K562 (cell line): ENCODE measurements at regions not wholly inside any gene's neighbourhood (a gene's known extent, or its start where the extent isn't known, plus 50 kb on each side); places are given as distances from the start of the nearest gene placed in this dataset.

Experiments used
- ATAC-seq: fragments of 200-7000 bp; cut with Tn5 transposase; 3 replicates; pipeline ENCODE4 v1.9.1; 2020; ENCODE audit warnings: moderate library complexity
- BruUV-seq: library from RNA; stranded (reverse); fragments of 400-500 nt; replicated peaks from 2 replicates; lab custom pipeline; 2021; lab: Mats Ljungman, UMichigan
- CTCF ChIA-PET: fragments of 300-600 bp; formaldehyde crosslinking; extraction: SDS; loops from one replicate; lab custom pipeline; 2021; ENCODE audit warnings: low intra/inter-chr PET ratio; lab: Yijun Ruan, JAX
- POLR2A ChIA-PET: fragments of 300-600, 350-650 bp; sonication (Branson Sonifier 250); formaldehyde crosslinking; extraction: SDS; loops from one replicate; lab custom pipeline; 2021; ENCODE audit warnings: antibody characterized with exemption, inconsistent platforms; lab: Yijun Ruan, JAX
- DNase-seq, 4 experiments: peaks; one replicate each; pipeline versions ENCODE4 v3.0.0 to v3.0.0-alpha.2; 2011 to 2018; ENCODE audit warnings: low spot score in 3 of 4, mixed read lengths in 3 of 4; ENCODE audit errors: extremely low read depth in 1 of 4
- FAIRE-seq: peaks from 2 replicates; lab custom pipeline; 2011; peaks lifted over from hg19 to GRCh38; lab: Jason Lieb, UNC
- H2AFZ ChIP-seq: 2 replicates; pipeline ENCODE4 v1.6.0; 2011; ENCODE audit warnings: low read depth, low read length, control low read depth, inconsistent platforms
- H3K27ac ChIP-seq: fragments of 200-600 bp; 3 replicates; pipeline ENCODE4 v1.8.0; 2011; ENCODE audit warnings: low read depth, mild to moderate bottlenecking, control low read depth, inconsistent platforms, low read length, moderate library complexity, mixed read lengths; ENCODE audit errors: extremely low read depth
- H3K27me3 ChIP-seq, 2 experiments: fragments of 300-600 bp in 1 of 2; 2 replicates in 1 of 2; 3 replicates in 1 of 2; pipeline versions ENCODE4 v1.6.0 to v1.8.0; 2011; ENCODE audit warnings: inconsistent platforms in 2 of 2, low read length in 2 of 2, mild to moderate bottlenecking in 1 of 2, mixed read lengths in 1 of 2, moderate library complexity in 1 of 2; ENCODE audit not compliant: control insufficient read depth in 2 of 2, insufficient read depth in 2 of 2
- H3K36me3 ChIP-seq: fragments of 300-600 bp; 3 replicates; pipeline ENCODE4 v1.8.0; 2011; ENCODE audit warnings: mild to moderate bottlenecking, low read length, inconsistent platforms; ENCODE audit not compliant: control insufficient read depth, insufficient read depth
- H3K4me1 ChIP-seq, 2 experiments: fragments of 200-600 bp in 1 of 2; replicated peaks in 1 of 2; 2 replicates in 1 of 2; 3 replicates in 1 of 2; pipeline versions ENCODE4 v1.5.1 to v1.8.0; 2011; ENCODE audit warnings: inconsistent platforms in 2 of 2, low read length in 2 of 2, mild to moderate bottlenecking in 1 of 2, mixed read lengths in 1 of 2, moderate library complexity in 1 of 2; ENCODE audit not compliant: control insufficient read depth in 2 of 2, insufficient read depth in 2 of 2
- H3K4me2 ChIP-seq: 2 replicates; pipeline ENCODE4 v1.6.1; 2011; ENCODE audit warnings: low read length, control low read depth, inconsistent platforms, mixed read lengths; ENCODE audit not compliant: insufficient read depth
- H3K4me3 ChIP-seq: fragments of 200-600 bp; sonication (generic), shearing (Covaris generic); 2 replicates; pipeline ENCODE4 v1.5.1; 2016; ENCODE audit warnings: control low read depth, inconsistent platforms
- H3K79me2 ChIP-seq: fragments of 200-600 bp; 3 replicates; pipeline ENCODE4 v1.8.0; 2011; ENCODE audit warnings: low read length, inconsistent platforms; ENCODE audit not compliant: control insufficient read depth, insufficient read depth
- H3K9ac ChIP-seq, 2 experiments: 2 replicates each; pipeline versions ENCODE4 v1.6.0 to v1.6.1; 2011; ENCODE audit warnings: low read depth in 2 of 2, low read length in 2 of 2, control low read depth in 1 of 2, inconsistent platforms in 1 of 2, mild to moderate bottlenecking in 1 of 2, mixed read lengths in 1 of 2; ENCODE audit not compliant: insufficient read depth in 1 of 2
- H3K9me1 ChIP-seq: one replicate; pipeline ENCODE4 v1.6.0; 2011; ENCODE audit warnings: inconsistent platforms, mild to moderate bottlenecking, low read length, moderate library complexity; ENCODE audit not compliant: control insufficient read depth, insufficient read depth
- H3K9me3 ChIP-seq: replicated peaks from 2 replicates; pipeline ENCODE4 v1.5.1; 2011; ENCODE audit warnings: low read depth, low read length, inconsistent platforms; ENCODE audit not compliant: control insufficient read depth, insufficient read depth
- H4K20me1 ChIP-seq: replicated peaks from 2 replicates; pipeline ENCODE4 v1.6.1; 2011; ENCODE audit warnings: low read length, inconsistent platforms, mixed read lengths; ENCODE audit not compliant: control insufficient read depth, insufficient read depth
- CBFB ChIP-seq: sonication (generic); formaldehyde crosslinking; IDR thresholded peaks from 2 replicates; pipeline ENCODE4 v1.4.0; 2020; ENCODE audit warnings: mild to moderate bottlenecking, missing genetic modification reagents
- EGR1 ChIP-seq: fragments of 450-650 bp; conservative IDR thresholded peaks from 2 replicates; pipeline ENCODE4 v1.6.1; 2017; ENCODE audit warnings: mild to moderate bottlenecking
- FOSL1 ChIP-seq: fragments of 200-800 bp; sonication (Bioruptor generic); conservative IDR thresholded peaks from 2 replicates; pipeline ENCODE4 v1.6.1; 2016; ENCODE audit warnings: missing genetic modification characterization, missing compliant biosample characterization
- FOXA1 ChIP-seq: fragments of 450-650 bp; IDR thresholded peaks from 2 replicates; pipeline ENCODE4 v1.6.1; 2016; ENCODE audit warnings: mild to moderate bottlenecking, borderline replicate concordance
- FOXK2 ChIP-seq, 2 experiments: fragments of 450-650 bp; IDR thresholded peaks in 1 of 2; conservative IDR thresholded peaks in 1 of 2; 2 replicates each; pipeline ENCODE4 v1.6.1; 2016; ENCODE audit warnings: low read depth in 2 of 2, mild to moderate bottlenecking in 1 of 2
- GABPB2 ChIP-seq: fragments of 250-450 bp; sonication (Bioruptor Pico); conservative IDR thresholded peaks from 2 replicates; pipeline ENCODE4 v1.5.1; 2021; ENCODE audit warnings: mild to moderate bottlenecking
- NEUROD1 ChIP-seq: fragments of 150-350 bp; IDR thresholded peaks from 2 replicates; pipeline ENCODE4 v1.6.1; 2014; ENCODE audit warnings: borderline replicate concordance, low read length, low read depth; ENCODE audit not compliant: partially characterized antibody
- PREB ChIP-seq: sonication (generic); formaldehyde crosslinking; IDR thresholded peaks from 2 replicates; pipeline ENCODE4 v1.8.1; 2023; ENCODE audit warnings: mild to moderate bottlenecking, missing genetic modification reagents
- ZBTB7A ChIP-seq: IDR thresholded peaks from 2 replicates; pipeline ENCODE4 v1.6.1; 2011; ENCODE audit warnings: low read depth, mild to moderate bottlenecking, low read length, moderate library complexity, borderline replicate concordance; ENCODE audit not compliant: control insufficient read depth
- ZFP36 ChIP-seq: fragments of 150-350 bp; IDR thresholded peaks from 2 replicates; pipeline ENCODE4 v1.6.1; 2018; ENCODE audit warnings: low read length, low read depth; ENCODE audit not compliant: partially characterized antibody
- ZNF124 ChIP-seq: sonication (generic); formaldehyde crosslinking; IDR thresholded peaks from 2 replicates; pipeline ENCODE4 v1.8.1; 2022; ENCODE audit warnings: missing genetic modification reagents
- ZNF174 ChIP-seq: fragments of 250-450 bp; sonication (Bioruptor Pico); IDR thresholded peaks from 2 replicates; pipeline ENCODE4 v1.4.0; 2020; ENCODE audit warnings: mild to moderate bottlenecking
- WGBS: fragments of 100-300 bp; shearing (Covaris generic); methylation state at CpG from one replicate; pipeline ENCODE4 v1.1.6; 2016; ENCODE audit warnings: low coverage, mixed read lengths; ENCODE audit not compliant: insufficient coverage; ENCODE audit errors: missing lambda C conversion rate; 5-methylcytosine and 5-hydroxymethylcytosine counted together
- in situ Hi-C: fragments of 300-500 bp; cut with MboI; formaldehyde crosslinking; loops from 4 replicates; pipeline ENCODE4 v1.15.0; 2018; ENCODE audit warnings: inconsistent platforms, mixed read lengths
- intact Hi-C: fragments of 100-400 bp; cut with micrococcal nuclease; formaldehyde crosslinking; loops from 2 replicates; pipeline ENCODE4 v1.14.2; 2022

GRCh38 chr13:66210677-66211076, 1019.5 kb downstream of the PCDH9 start:
- Histone ChIP-seq H3K36me3 (no peaks in the 10 kb centered on the region), H3K4me2 (no peak overlapping the region), H3K9ac (no peak overlapping the region), H3K27ac (no peak overlapping the region), H4K20me1 (no peaks in the 10 kb centered on the region), H3K4me1 (no peaks in the 10 kb centered on the region; a peak in 1 of 5 replicates), H3K27me3 (no peaks in the 10 kb centered on the region), H3K9me1 (no peaks in the 10 kb centered on the region), H2AFZ (no peak overlapping the region), H3K4me3 (no peak overlapping the region), H3K9me3 (no peaks in the 10 kb centered on the region), H3K79me2 (no peaks in the 10 kb centered on the region)
- no TSS peak for BruUV-seq
- ChIA-PET POLR2A (no interaction called here), CTCF (no interaction called here)
- ATAC-seq (no peak), FAIRE-seq (no peak), DNase-seq (peak in 1 of 4 experiments; percentile 1)
- intact Hi-C loops = no loop called here
- WGBS = 21% methylated on average over 3 of the region's 3 CpGs
- TF ChIP-seq GABPB2 (CRISPR knock-in tag) = no peak
- TF ChIP-seq FOSL1 (tag) = peak; percentile 73
- in situ Hi-C loops = no loop called here

GRCh38 chr13:66208589-66208988, 1021.5 kb downstream of the PCDH9 start:
- Histone ChIP-seq H3K27ac (no peak overlapping the region), H3K9me3 (no peaks in the 10 kb centered on the region), H3K4me1 (no peaks in the 10 kb centered on the region; a peak in 1 of 5 replicates), H3K36me3 (no peaks in the 10 kb centered on the region), H3K4me3 (no peak overlapping the region), H3K9ac (no peak overlapping the region), H4K20me1 (no peaks in the 10 kb centered on the region), H2AFZ (no peak overlapping the region), H3K9me1 (no peaks in the 10 kb centered on the region), H3K4me2 (no peak overlapping the region), H3K79me2 (no peaks in the 10 kb centered on the region), H3K27me3 (no peaks in the 10 kb centered on the region)
- in situ Hi-C loops = no loop called here
- no peak for ATAC-seq
- intact Hi-C loops = no loop called here
- no TSS peak for BruUV-seq
- DNase-seq = no peak
- POLR2A ChIA-PET = interaction anchor here (0.6 kb wide), 1 partner anchor 11 kb away, joined by 3 read pairs; no protein-coding TSS in a partner anchor
- FAIRE-seq = no peak
- WGBS = 0% methylated on average over 1 of the region's 3 CpGs
- TF ChIP-seq CBFB (no peak), EGR1 (no peak), FOXK2 (conservative IDR thresholded peaks at IDR 0.05 in 1 of 2, IDR thresholded peaks at IDR 0.05 in 1 of 2; ENCODE audit: low read depth in 2 of 2) (no peak), ZNF124 (CRISPR knock-in tag) (no peak), ZBTB7A (no peak), PREB (no peak), FOXA1 (no peak), ZFP36 (no peak), NEUROD1 (no peak), ZNF174 (CRISPR knock-in tag) (no peak)
- CTCF ChIA-PET = no interaction called here
